ENCODE measurements at regions not wholly inside any gene's neighbourhood (a gene's known extent, or its start where the extent isn't known, plus 50 kb on each side); places are given as distances from the start of the nearest gene placed in this dataset.

- Histone ChIP-seq H2AFZ (ENCODE audit: insufficient read depth, low read depth, low read length, poor library complexity, severe bottlenecking) (no peak overlapping the region), H3K9ac (ENCODE audit: low read length) (no peak overlapping the region), H3K4me3 (ENCODE audit: control extremely low read depth in 1 of 5, extremely low read depth in 1 of 5, insufficient read depth in 1 of 5, low read depth in 2 of 5, low read length in 4 of 5) (no peak overlapping the region), H3K4me1 (ENCODE audit: control insufficient read depth in 2 of 2, insufficient read depth in 2 of 2, low read length in 2 of 2) (no peaks in the 10 kb centered on the region), H3K36me3 (replicated peaks in 1 of 2; ENCODE audit: control extremely low read depth in 1 of 2, control insufficient read depth in 1 of 2, extremely low read depth in 1 of 2, insufficient read depth in 2 of 2, low read length in 1 of 2) (no peaks in the 10 kb centered on the region), H3K9me3 (ENCODE audit: control extremely low read depth in 1 of 3, control insufficient read depth in 2 of 3, insufficient read depth in 1 of 3, low read length in 2 of 3) (no peaks in the 10 kb centered on the region), H3K79me2 (ENCODE audit: control insufficient read depth, insufficient read depth, low read length) (no peaks in the 10 kb centered on the region), H3K27me3 (replicated peaks in 1 of 4; ENCODE audit: control extremely low read depth in 1 of 4, control insufficient read depth in 3 of 4, insufficient read depth in 4 of 4, low read length in 3 of 4) (no peaks in the 10 kb centered on the region), H4K20me1 (ENCODE audit: control insufficient read depth, insufficient read depth, low read length, poor library complexity, severe bottlenecking) (no peaks in the 10 kb centered on the region), H3K27ac (ENCODE audit: low read length in 2 of 2) (no peak overlapping the region), H3K4me2 (replicated peaks; ENCODE audit: low read depth, low read length, poor library complexity, severe bottlenecking) (no peak overlapping the region)
- no peak overlapping the region for H3K4me3 Mint-ChIP-seq
- H3K27ac Mint-ChIP-seq = no peak overlapping the region
- H3K27me3 Mint-ChIP-seq = peaks cover 12% of the 10 kb centered on the region
- no peak for TF ChIP-seq CTCF (IDR thresholded peaks at IDR 0.05)
- H3K4me1 Mint-ChIP-seq = no peaks in the 10 kb centered on the region
- POLR2A ChIA-PET = no interaction called here
- DNase-seq (no peak), ATAC-seq (ENCODE audit: low read depth) (no peak)
- intact Hi-C loops (cut with micrococcal nuclease) = no loop called here
- no peaks in the 10 kb centered on the region for H3K9me3 Mint-ChIP-seq (ENCODE audit: insufficient read depth)
- CTCF ChIA-PET = interaction anchor here (0.6 kb wide), 1 partner anchor 693 kb away, joined by 3 read pairs; no protein-coding TSS in a partner anchor
These were observed 82.6 kb upstream of the RAP2B start for GRCh38 chr3:153079386-153079785.

DNA sequence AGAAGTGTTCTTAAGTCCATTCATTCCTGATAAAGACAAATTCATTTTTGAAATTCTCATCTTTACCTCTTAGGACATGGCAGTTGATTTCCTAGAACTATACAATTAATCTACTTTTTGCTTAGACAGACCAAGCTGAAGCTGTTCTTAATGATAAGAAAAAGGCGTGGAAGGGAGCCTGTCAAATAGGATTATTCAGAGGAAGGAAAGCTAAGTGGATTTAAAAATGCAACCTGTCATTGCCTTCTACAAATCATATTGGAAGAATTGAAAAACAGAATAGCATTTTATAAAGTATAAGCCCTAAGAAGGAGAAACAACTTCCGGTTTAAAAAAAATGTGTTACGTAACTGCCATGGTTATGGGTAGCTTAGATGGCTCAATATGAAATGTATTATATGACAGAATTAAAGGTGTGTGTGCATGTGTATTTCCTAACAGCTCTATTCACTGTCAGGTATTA lies 81.2 kb upstream of the RAP2B start:
- no peak overlapping the region for H3K27ac Mint-ChIP-seq
- Histone ChIP-seq H3K27ac (ENCODE audit: low read length in 2 of 2) (no peak overlapping the region), H3K4me2 (replicated peaks; ENCODE audit: low read depth, low read length, poor library complexity, severe bottlenecking) (no peak overlapping the region), H3K4me3 (ENCODE audit: control extremely low read depth in 1 of 5, extremely low read depth in 1 of 5, insufficient read depth in 1 of 5, low read depth in 2 of 5, low read length in 4 of 5) (no peak overlapping the region), H2AFZ (ENCODE audit: insufficient read depth, low read depth, low read length, poor library complexity, severe bottlenecking) (no peak overlapping the region), H3K9me3 (ENCODE audit: control extremely low read depth in 1 of 3, control insufficient read depth in 2 of 3, insufficient read depth in 1 of 3, low read length in 2 of 3) (no peaks in the 10 kb centered on the region), H3K9ac (ENCODE audit: low read length) (no peak overlapping the region), H3K36me3 (replicated peaks in 1 of 2; ENCODE audit: control extremely low read depth in 1 of 2, control insufficient read depth in 1 of 2, extremely low read depth in 1 of 2, insufficient read depth in 2 of 2, low read length in 1 of 2) (no peaks in the 10 kb centered on the region), H4K20me1 (ENCODE audit: control insufficient read depth, insufficient read depth, low read length, poor library complexity, severe bottlenecking) (no peaks in the 10 kb centered on the region), H3K79me2 (ENCODE audit: control insufficient read depth, insufficient read depth, low read length) (no peaks in the 10 kb centered on the region), H3K4me1 (ENCODE audit: control insufficient read depth in 2 of 2, insufficient read depth in 2 of 2, low read length in 2 of 2) (no peaks in the 10 kb centered on the region), H3K27me3 (replicated peaks in 1 of 4; ENCODE audit: control extremely low read depth in 1 of 4, control insufficient read depth in 3 of 4, insufficient read depth in 4 of 4, low read length in 3 of 4) (no peaks in the 10 kb centered on the region)
- no peak for TF ChIP-seq EZH2 (IDR thresholded peaks at IDR 0.05; ENCODE audit: borderline replicate concordance, insufficient read depth, low read depth, low read length, poor library complexity, severe bottlenecking)
- TF ChIP-seq CTCF (IDR thresholded peaks at IDR 0.05) = no peak
- ChIA-PET CTCF (no interaction called here), POLR2A (no interaction called here)
- H3K9me3 Mint-ChIP-seq (ENCODE audit: insufficient read depth) = no peaks in the 10 kb centered on the region
- DNase-seq (no peak), ATAC-seq (ENCODE audit: low read depth) (no peak)
- no peak overlapping the region for H3K4me3 Mint-ChIP-seq
- no peaks in the 10 kb centered on the region for H3K4me1 Mint-ChIP-seq
- peaks cover 19% of the 10 kb centered on the region for H3K27me3 Mint-ChIP-seq
- WGBS (ENCODE audit: insufficient coverage) = no CpG with 5 or more reads among the region's 3 CpGs
- intact Hi-C loops (cut with micrococcal nuclease) = no loop called here
